Stimulated activated CD4-positive, alpha-beta T cell treated with anti-CD3 and anti-CD28 coated beads, Interleukin-12 subunit alpha, Interleukin-12 subunit beta, amount 100 ng/mL, for 24 hours (primary cell): ENCODE measurements at regions not wholly inside any gene's neighbourhood (a gene's known extent, or its start where the extent isn't known, plus 50 kb on each side); places are given as distances from the start of the nearest gene placed in this dataset.
"Not testable (repeated sequence)": the region's sequence is repeated elsewhere in the genome, so short reads cannot be mapped to it uniquely, and the experiment has no call there.

Experiments used
- DNase-seq, 2 experiments: peaks; one replicate each; pipeline ENCODE4 v3.0.0-alpha.2; 2020; ENCODE audit warnings: low read depth in 2 of 2

DNA sequence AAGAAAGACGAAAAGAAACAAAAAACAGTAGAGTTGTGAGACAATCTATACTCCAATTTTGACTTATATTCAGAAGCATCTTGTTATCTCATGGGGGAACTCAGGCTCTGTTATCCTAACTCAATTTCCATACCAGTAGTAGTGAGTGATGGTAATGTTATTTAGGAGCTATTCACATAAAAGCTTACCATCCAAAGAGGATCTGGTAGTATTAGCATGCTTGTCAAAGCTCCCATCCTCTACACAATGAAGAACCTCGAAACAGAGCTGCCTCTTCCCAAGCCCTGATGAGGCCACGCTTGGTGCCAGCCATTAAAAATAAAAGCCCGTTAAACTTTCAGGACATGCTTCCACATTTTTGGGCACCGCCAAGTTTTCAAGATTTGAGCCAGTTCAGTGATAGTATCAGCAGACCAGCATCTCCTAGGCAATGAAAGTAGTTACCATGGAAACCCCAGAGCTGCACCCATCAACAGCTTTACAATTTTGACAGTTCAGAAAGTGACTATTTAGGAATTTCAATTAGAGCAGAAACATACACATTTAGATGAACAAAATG lies 173.3 kb downstream of the CD83 start:
- no peak for DNase-seq

DNA sequence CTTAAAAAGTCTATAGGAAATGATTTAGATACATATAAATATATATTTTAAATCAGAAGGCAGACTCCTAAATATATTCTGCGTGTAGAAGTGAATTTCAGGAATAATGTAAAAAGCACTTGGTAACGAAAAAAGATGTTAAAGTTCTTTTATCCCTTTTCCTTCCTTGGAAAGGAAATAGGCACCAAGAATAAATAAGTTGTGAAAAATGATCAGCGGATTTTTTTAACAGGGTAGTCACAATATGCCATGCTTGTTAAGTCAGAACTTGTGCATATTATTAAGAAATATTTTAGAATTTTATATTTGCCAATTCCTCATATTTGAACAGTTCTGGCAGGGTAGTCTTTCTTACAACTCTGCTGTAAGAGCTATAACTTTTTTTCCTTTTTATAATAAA lies 173.8 kb downstream of the CD83 start:
- no peak for DNase-seq

GRCh38 chr6:14292119-14292518 lies 174.5 kb downstream of the CD83 start:
- no peak for DNase-seq

DNA sequence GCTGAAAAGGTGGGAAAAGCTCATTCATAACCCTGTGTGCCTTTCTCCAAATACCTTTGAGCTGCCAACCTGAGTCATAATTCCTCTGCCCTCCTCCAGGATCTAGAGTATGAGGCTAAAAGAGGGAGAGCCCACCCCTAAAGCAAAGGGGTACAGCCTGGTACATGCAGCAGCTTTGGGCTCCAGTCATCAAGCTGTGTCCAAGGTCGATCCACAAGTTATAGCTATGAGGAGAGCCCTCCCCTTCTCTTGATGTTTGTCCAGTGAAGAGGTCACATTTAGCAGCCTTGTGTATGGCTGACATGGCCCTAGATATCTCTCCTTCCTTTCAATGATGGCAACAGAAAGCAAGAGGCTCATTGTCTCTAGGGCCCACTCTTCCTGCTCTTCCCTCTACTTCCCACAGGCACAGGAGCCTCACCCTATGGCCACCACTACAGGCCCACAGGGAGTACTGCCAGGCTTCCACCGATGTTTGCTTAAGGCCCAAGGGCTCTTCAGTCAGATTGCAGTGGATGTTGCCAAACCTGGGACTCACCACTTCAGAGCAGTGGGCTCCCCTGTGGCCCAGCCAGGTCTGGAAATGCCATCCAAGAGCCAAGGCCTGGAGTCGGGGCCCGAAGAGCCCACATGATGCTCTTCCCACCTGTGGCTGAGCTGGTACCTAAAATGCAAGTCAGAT lies 176.8 kb downstream of the CD83 start:
- DNase-seq = no peak

- not testable (repeated sequence) for DNase-seq
Measured at GRCh38 chr6:14296698-14297097, 179.1 kb downstream of the CD83 start.

GRCh38 chr6:14297118-14297517 lies 179.5 kb downstream of the CD83 start:
- DNase-seq = not testable (repeated sequence)

GRCh38 chr6:14300189-14300588 lies 182.6 kb downstream of the CD83 start:
- not testable (repeated sequence) for DNase-seq

DNA sequence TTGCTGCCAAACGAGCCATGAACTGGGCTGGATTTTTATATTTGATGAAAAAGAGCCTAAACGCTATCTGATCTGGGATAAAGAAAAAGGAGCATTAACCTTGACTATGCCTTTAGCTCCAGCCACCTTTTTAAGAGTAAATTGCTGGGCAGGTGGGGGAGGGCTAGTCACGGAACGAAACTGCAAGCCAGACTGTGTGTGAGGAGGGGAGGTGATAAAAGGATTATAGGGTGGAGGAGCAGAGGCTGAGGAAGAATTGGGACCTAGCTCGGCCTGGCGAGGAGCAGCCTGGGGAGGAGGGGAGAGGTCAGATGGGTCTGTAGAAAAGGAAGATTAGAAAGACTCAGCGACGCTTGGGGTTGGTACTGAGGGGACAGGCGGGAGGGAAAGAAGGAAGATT lies 183.1 kb downstream of the CD83 start:
- DNase-seq = not testable (repeated sequence)

DNA sequence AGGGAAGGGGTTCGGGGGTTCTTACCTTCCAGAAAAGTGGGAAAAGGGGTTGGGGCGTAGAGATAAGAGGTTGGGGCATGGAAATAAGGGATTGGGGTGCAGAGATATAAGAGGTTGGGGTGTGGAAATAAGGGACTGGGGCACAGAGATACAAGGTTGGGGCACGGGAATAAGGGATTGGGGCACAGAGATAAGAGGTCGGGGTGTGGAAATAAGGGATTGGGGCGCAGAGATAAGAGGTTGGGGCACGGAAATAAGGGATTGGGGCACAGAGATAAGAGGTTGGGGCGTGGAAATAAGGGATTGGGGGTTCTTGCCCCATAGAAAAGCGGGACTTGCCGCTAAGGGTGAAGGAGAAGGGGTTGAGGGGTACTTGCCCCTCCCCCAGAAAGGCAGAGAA lies 183.9 kb downstream of the CD83 start:
- DNase-seq = not testable (repeated sequence)

GRCh38 chr6:14305131-14305530 lies 187.6 kb downstream of the CD83 start:
- DNase-seq = no peak

GRCh38 chr6:14305624-14306023 lies 188.1 kb downstream of the CD83 start:
- no peak for DNase-seq

DNA sequence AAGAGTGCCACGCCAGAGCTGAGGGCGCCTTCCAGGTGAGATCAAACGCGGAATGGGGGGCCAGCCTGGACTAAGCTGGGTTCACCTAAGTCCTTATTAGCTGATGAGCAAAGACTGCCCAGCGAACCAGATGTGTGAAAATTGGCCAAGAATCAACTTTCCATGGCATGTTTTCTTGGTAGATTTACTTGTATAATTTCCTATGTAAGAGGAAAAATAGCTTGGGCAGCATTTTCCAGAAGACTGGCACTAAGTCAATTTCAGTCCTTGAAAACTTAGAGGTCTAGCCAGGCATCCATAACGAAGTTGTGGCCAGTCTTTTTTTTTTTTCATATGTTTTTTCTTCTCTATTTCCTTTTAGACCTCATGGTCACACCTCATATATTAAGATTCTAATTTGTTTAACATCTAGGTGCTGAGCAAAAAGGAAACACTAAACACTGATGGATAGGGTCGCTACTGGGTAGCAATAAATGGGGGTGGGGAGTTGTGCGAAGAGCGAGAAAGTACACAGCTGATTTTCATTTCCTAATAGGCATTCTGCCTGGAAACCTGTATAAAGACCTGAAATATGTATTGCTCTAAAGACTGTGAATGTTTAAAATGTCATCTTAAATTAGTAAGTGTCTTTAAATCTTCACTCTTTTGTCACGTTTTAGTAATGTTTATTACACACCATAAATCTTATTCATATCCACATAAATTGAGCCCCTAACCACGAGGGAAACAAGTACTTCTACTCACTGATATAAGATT lies 188.8 kb downstream of the CD83 start:
- DNase-seq = no peak

- DNase-seq = no peak
Measured at GRCh38 chr6:14309516-14309915, 191.9 kb downstream of the CD83 start.

GRCh38 chr6:14309951-14310445 lies 192.4 kb downstream of the CD83 start:
- DNase-seq = no peak

- DNase-seq = no peak
Measured at GRCh38 chr6:14310960-14311359, 193.4 kb downstream of the CD83 start.

DNA sequence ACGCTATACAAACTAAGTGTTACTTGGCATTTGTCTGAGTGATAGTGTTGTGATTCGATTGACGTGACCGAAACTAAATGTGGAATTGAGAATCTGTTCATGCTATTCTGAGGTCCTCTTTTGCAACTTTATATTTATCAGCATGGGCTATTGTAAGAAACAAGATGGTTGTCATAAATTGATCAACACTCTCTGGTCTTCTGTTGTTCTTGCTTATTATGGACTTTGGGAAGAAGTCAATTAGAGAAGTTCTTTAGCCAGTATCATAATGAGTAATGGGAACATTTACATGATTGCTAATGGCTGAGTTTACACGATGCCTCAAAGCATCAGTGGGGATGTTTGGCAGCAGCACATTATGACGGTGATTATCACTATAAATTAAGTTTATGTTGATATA lies 195.0 kb downstream of the CD83 start:
- no peak for DNase-seq

GRCh38 chr6:14313248-14313647 lies 195.7 kb downstream of the CD83 start:
- DNase-seq = no peak

GRCh38 chr6:14315353-14315752 lies 197.8 kb downstream of the CD83 start:
- no peak for DNase-seq

DNA sequence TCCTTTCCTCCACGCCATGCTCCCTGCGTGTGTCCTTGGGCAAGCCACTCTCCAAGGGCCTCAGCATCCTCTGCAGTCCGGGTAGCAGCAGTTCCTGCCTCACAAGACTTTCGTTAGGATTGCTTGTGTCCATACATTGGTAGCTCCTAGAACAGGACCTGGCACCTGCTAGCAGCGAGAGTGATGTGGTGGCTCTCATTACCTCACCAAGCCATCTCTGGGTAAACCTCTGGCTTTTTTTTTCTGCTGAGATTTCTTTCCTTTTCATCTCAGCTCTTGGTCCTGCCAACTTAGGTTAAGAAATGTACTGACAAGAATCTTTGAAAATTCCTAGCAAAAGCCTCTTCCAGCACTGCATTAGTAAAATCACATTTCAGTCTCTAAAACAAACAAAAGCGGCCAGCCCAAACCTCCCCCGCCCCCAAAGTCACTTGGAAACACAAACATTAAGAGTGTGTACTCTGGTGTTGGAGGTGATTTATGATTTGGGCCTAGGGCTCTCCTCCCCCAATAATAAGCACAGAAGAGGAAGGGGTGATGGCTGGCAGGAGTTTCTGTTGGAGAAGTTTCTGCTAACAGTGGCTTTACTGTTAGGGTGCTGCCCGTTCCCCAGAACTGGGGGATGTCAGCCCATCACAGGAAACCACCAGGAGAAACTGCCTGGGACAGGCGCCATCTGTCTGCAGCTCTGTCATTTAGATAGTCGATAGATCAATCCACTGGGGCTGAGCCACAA lies 199.2 kb downstream of the CD83 start:
- DNase-seq = no peak

DNA sequence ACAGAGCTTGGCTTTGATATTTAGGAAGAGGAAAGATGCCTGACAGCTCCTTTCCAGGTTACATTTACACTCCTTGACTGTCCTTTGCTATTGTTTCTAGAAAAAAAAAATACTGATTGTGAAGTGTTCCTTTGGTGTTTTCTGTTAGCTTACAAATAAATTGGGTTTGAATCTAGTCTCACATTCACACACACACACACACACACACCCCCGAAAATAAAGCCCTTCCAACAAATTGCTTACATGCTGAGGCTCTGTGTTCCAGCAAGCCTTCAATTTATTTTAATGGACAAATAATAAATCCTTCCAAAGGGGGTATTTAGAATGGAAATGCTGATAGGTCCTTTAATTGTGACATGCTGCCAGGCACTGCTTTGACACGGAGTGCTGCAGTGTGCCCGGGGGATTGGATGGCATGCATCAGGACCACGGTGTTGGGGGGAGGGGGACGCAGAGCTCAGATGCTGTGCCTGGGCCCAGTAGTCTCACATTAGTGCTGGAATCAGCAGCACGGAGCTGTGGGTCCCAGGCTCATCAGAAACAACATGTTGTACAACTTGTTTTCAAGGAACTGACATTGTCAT lies 199.9 kb downstream of the CD83 start:
- no peak for DNase-seq

- DNase-seq = no peak
Measured at GRCh38 chr6:14320332-14320731, 202.8 kb downstream of the CD83 start.
